D721Med (cell line): ENCODE measurements at regions not wholly inside any gene's neighbourhood (a gene's known extent, or its start where the extent isn't known, plus 50 kb on each side); places are given as distances from the start of the nearest gene placed in this dataset.
A peak's percentile ranks its signal among the peaks of the same experiment; 100 is the strongest.

Experiments used
- DNase-seq: peaks from one replicate; pipeline ENCODE4 v3.0.0; 2011; ENCODE audit warnings: low spot score; ENCODE audit not compliant: insufficient read length
- FAIRE-seq: peaks from 2 replicates; lab custom pipeline; 2011; peaks lifted over from hg19 to GRCh38; lab: Jason Lieb, UNC
- TF ChIP-seq, protein P1 (sequence below): IDR thresholded peaks from 2 replicates; pipeline ENCODE4 v1.5.1; 2012; ENCODE audit warnings: mild to moderate bottlenecking, control low read depth; ENCODE audit not compliant: insufficient read depth; ENCODE audit errors: missing control alignments

DNA sequence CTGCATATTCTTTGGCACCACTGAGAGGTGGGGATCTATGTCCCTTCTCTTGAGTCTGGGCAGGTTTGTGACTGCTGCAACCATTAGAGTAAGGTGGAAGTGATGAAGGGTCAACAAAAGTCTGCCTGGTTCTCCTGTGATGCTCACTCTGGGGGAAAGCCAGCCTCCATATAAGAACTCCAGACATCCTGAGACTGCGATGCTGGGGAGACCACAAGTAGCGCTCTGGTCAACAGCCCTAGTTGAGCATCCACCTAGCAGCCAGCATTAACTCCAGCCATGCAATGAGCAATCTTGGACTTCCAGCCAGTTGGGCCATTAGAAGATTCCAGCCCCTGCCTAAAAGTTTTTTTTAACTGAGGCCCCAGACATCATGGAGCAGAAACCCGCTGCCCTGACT lies 62.8 kb downstream of the SCN11A start:
- no peak for FAIRE-seq
- TF ChIP-seq, protein P1, sequence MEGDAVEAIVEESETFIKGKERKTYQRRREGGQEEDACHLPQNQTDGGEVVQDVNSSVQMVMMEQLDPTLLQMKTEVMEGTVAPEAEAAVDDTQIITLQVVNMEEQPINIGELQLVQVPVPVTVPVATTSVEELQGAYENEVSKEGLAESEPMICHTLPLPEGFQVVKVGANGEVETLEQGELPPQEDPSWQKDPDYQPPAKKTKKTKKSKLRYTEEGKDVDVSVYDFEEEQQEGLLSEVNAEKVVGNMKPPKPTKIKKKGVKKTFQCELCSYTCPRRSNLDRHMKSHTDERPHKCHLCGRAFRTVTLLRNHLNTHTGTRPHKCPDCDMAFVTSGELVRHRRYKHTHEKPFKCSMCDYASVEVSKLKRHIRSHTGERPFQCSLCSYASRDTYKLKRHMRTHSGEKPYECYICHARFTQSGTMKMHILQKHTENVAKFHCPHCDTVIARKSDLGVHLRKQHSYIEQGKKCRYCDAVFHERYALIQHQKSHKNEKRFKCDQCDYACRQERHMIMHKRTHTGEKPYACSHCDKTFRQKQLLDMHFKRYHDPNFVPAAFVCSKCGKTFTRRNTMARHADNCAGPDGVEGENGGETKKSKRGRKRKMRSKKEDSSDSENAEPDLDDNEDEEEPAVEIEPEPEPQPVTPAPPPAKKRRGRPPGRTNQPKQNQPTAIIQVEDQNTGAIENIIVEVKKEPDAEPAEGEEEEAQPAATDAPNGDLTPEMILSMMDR = no peak

DNA sequence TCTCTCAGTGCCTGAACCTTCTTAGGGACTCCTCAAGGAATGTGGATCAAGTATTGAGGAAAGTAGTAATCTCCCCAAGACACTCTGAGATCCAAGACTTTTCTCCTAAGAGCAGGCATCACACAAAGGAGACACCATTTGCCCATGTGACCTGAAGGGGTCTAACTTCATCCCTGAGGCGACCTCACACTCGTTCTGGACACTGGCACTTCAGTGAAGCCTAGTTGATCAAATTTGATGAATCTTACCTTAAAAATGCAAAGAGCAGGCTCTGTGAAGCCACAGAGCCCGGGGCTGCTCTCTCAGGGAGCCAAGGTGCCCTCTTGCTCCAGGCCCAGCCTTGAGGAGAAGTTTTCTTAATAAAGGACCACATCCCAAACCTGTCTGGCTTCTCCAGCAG lies 64.3 kb downstream of the SCN11A start:
- DNase-seq (no peak), FAIRE-seq (no peak)
- TF ChIP-seq, protein P1 = no peak

More for the DNA sequence above, 62.8 kb downstream of the SCN11A start:
- DNase-seq = no peak

DNA sequence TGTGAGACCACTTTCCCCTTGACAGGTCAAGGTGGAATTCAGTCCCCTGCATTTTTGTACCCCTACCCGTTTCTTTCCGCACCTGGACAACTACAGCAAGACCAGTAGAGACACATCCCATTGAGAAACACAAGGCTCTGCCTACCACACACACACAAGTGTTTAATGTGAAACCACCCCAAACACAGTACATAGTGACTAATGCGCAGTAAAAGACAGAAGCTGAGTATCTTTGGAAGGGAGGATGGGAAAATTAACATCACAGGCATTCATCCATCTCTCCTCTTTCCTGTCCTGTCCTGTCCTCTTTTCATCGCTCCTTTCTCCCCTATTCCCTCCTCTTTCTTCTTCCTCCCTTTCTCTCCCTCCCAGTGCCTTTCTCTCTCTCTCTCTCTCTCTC lies 64.8 kb downstream of the SCN11A start:
- DNase-seq (no peak), FAIRE-seq (no peak)
- TF ChIP-seq, protein P1 = no peak

DNA sequence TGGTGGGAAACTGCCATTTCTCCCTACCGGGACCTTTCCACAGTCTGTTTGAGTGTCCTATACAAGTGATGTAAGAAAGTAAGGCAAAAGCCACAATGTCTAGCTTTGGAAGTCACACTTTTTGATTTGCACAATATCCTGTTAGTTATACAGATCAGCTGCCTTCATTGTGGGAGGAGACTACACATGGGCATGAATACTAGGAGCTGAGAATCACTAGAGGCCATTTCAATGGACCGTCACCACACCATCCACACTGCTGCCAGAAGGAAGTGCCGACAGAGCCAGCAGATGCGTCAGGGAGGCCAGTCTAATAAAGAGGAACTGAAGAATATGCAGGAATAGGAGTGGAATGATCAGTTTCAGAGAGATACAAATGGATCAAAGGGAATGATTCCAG lies 65.8 kb downstream of the SCN11A start:
- no peak for FAIRE-seq
- no peak for DNase-seq

DNA sequence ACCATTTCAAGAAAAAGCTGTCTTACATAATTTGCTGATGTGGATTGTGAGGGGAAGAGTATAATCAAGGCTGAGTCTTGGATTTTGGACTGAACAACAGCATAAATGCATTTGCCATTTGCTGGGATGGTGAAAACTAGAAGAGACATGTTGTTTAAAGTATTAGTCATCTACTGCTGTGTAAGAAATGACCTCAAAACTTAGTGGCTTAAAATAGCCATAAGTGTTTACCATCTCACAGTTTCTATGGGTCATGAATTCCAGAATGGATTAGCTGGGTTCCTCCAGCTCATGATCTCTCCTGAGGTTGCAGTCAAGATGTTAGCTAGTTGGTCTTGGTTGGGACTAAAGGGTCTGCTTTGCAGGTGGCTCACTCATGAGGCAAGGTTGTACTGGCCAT lies 66.2 kb downstream of the SCN11A start:
- DNase-seq (no peak), FAIRE-seq (no peak)
- TF ChIP-seq, protein P1 = no peak

More for the DNA sequence above, 65.8 kb downstream of the SCN11A start:
- TF ChIP-seq, protein P1 = no peak

DNA sequence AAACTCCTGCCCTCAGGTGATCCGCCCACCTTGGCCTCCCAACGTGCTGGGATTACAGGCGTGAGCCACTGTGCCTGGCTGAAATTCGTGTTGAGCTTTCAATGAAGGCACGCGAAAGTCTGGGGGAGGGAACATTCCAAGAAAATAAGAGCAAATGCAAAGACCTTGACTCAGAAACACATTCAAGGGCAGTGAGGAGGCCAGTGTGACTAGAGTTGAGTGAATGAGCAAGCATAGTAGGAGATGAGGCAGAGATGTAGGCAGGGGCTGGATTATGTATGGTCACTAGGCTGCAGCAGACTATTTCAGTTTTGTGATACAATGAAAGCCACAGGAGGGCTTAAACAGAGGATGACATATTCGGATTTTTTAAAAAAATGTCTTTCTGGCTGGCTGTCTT lies 67.0 kb downstream of the SCN11A start:
- FAIRE-seq = no peak
- no peak for DNase-seq
- TF ChIP-seq, protein P1 = no peak

DNA sequence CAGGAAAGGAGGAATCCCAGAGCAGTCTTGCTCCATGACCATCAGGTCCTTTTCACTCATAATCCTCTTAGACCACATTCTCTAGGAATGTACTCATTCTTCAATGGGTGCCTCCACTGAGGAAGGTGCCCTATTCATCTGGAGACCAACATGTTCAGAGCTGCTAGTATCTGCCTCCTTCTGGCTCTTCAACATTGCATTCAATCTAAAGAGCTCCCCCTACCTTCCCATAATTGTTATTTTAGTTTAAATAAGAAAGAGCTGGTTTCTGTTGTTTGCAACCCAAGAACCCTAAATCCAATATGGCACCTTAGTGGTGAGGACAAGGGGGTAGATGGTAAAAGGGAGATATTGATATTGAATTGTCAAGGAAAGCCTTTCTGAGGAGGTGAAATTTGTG lies 67.6 kb downstream of the SCN11A start:
- no peak for DNase-seq
- TF ChIP-seq, protein P1 = peak; percentile 2
- FAIRE-seq = no peak
